ENCODE measurements at regions not wholly inside any gene's neighbourhood (a gene's known extent, or its start where the extent isn't known, plus 50 kb on each side); places are given as distances from the start of the nearest gene placed in this dataset.

DNA sequence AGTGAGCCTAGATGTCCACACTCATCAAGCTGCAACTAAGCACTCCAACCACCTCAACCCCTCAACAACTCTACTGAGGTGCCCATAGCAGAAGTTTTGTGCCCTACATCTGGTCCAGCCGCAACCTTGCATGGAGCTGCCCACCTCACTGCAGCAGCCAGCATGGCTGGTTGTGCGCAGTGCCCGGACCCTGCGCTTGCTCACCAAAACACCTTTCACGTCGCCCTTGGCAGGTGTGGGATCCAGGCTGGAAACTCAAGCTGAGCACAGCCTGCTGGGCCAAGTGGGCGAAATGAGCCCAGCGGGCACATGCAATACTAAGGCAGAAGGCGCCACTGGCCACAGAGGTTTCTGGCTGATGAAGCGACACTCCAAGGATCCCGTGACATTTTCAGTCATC lies 902.4 kb downstream of the TBC1D32 start:
- TF ChIP-seq, protein P1, sequence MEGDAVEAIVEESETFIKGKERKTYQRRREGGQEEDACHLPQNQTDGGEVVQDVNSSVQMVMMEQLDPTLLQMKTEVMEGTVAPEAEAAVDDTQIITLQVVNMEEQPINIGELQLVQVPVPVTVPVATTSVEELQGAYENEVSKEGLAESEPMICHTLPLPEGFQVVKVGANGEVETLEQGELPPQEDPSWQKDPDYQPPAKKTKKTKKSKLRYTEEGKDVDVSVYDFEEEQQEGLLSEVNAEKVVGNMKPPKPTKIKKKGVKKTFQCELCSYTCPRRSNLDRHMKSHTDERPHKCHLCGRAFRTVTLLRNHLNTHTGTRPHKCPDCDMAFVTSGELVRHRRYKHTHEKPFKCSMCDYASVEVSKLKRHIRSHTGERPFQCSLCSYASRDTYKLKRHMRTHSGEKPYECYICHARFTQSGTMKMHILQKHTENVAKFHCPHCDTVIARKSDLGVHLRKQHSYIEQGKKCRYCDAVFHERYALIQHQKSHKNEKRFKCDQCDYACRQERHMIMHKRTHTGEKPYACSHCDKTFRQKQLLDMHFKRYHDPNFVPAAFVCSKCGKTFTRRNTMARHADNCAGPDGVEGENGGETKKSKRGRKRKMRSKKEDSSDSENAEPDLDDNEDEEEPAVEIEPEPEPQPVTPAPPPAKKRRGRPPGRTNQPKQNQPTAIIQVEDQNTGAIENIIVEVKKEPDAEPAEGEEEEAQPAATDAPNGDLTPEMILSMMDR (IDR thresholded peaks at IDR 0.05): no peak
- DNase-seq: no peak
- intact Hi-C loops (cut with DNase I; ENCODE audit: low total_unique reads): no loop called here
- Histone ChIP-seq H3K27ac (no peak overlapping the region), H3K4me1 (no peaks in the 10 kb centered on the region), H3K27me3 (no peaks in the 10 kb centered on the region), H3K9me3 (no peaks in the 10 kb centered on the region), H3K36me3 (no peaks in the 10 kb centered on the region), H3K4me3 (no peak overlapping the region)

DNA sequence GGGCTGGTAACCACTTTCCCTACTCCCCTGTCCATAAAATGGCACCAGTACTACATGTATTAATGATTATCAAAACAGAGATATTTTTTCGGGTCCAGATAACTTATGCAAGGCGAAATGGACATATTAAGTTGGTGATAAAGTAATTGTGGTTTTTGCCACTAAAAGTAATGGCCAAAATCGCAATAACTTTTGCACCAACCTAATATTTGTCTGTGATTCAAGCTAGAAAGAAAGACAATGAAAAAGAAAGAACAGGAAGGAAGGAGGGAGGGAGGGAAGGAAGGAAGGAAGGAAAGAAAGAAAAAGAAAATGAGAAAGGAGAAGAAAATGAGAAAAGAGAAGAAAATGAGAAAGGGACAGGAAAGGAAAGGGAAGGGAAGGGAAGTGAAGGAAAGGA lies 922.9 kb downstream of the TBC1D32 start:
- H3K27me3 ChIP-seq: no peaks in the 10 kb centered on the region
- no peaks in the 10 kb centered on the region for H3K4me1 ChIP-seq

DNA sequence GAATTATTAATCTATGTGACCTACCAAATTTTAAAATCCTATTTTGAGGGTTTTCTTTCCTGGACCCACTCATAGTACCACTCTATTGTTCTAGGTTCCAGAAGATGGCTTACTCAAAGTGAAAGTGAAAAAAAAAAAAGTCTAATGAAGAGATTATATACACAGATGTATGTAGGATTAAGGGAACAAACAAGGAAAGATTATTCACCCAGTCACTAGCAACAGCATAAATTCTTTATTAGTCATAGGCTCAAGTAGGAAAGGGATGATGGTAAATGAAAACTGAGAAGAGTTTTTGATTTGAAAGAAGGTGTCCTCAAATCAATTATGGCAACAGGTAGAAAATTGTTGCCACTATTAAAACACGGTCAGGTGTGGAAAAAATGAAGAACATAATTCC lies 923.7 kb downstream of the TBC1D32 start:
- Histone ChIP-seq H3K36me3 (no peaks in the 10 kb centered on the region), H3K27ac (no peak overlapping the region)
- intact Hi-C loops (cut with DNase I; ENCODE audit: low total_unique reads): no loop called here

More for the DNA sequence above, 922.9 kb downstream of the TBC1D32 start:
- TF ChIP-seq, protein P1 (IDR thresholded peaks at IDR 0.05): no peak
- intact Hi-C loops (cut with DNase I; ENCODE audit: low total_unique reads): no loop called here
- no peak for DNase-seq
- no peak overlapping the region for H3K4me3 ChIP-seq
- H3K36me3 ChIP-seq: no peaks in the 10 kb centered on the region
- H3K27ac ChIP-seq: no peak overlapping the region
- no peaks in the 10 kb centered on the region for H3K9me3 ChIP-seq

DNA sequence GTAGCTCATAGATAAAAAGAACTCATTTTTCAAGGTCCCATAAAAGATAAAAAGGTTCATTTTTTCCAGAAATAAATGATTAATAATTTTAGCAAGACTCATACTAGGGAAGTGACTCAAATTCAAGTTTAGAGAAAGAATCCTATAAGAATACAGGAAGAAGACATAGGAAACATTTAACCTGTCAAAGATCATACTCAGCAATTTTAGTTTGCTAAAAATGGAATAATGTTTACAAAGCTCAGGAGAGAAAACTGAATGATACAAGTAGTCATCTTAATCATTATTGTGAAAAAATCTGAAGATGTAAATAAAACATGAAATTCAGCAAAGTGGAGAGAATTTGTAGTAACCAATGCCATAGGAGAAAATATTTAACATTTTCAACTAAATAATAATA lies 926.6 kb downstream of the TBC1D32 start:
- H3K4me3 ChIP-seq: no peak overlapping the region
- intact Hi-C loops (cut with DNase I; ENCODE audit: low total_unique reads): no loop called here
- no peak for DNase-seq
- no peaks in the 10 kb centered on the region for H3K36me3 ChIP-seq
- TF ChIP-seq, protein P1 (IDR thresholded peaks at IDR 0.05): no peak
- H3K27ac ChIP-seq: no peak overlapping the region
- no peaks in the 10 kb centered on the region for H3K9me3 ChIP-seq
- H3K27me3 ChIP-seq: no peaks in the 10 kb centered on the region
- H3K4me1 ChIP-seq: no peaks in the 10 kb centered on the region

More for the DNA sequence above, 923.7 kb downstream of the TBC1D32 start:
- TF ChIP-seq, protein P1 (IDR thresholded peaks at IDR 0.05): no peak
- H3K4me1 ChIP-seq: no peaks in the 10 kb centered on the region
- no peaks in the 10 kb centered on the region for H3K27me3 ChIP-seq
- DNase-seq: no peak
- no peak overlapping the region for H3K4me3 ChIP-seq
- H3K9me3 ChIP-seq: no peaks in the 10 kb centered on the region

DNA sequence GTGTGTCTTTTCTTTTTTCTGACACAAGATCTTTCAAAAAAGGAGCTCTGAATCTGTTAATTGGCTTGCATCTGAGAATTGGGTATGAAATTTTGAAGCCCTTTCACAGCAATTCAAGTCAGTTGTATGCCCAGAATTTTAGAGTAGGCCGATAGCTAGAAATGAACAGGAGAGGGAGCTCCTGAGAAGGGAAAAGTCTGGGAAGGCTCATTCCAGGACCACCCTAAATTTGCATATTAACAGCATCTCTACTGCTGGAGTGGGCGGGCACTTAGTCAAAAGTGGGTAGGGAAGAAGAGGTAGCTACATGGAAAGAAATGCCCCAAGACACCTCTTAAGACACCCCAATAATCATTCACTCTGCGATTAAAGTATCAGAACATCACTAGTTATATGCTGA lies 928.3 kb downstream of the TBC1D32 start:
- H3K27me3 ChIP-seq: no peaks in the 10 kb centered on the region
- DNase-seq: no peak

More for the DNA sequence above, 928.3 kb downstream of the TBC1D32 start:
- no peaks in the 10 kb centered on the region for H3K4me1 ChIP-seq
- H3K27ac ChIP-seq: no peak overlapping the region
- H3K36me3 ChIP-seq: no peaks in the 10 kb centered on the region
- TF ChIP-seq, protein P1 (IDR thresholded peaks at IDR 0.05): no peak
- H3K9me3 ChIP-seq: no peaks in the 10 kb centered on the region
- no peak overlapping the region for H3K4me3 ChIP-seq
- intact Hi-C loops (cut with DNase I; ENCODE audit: low total_unique reads): no loop called here

All from tibial artery (tissue), 4 donors.